OCI-LY7 (cell line): ENCODE measurements at regions not wholly inside any gene's neighbourhood (a gene's known extent, or its start where the extent isn't known, plus 50 kb on each side); places are given as distances from the start of the nearest gene placed in this dataset.

ENCODE experiments used
- EZH2phosphoT487 ChIP-seq: fragments of 200-600 bp; sonication (generic); IDR thresholded peaks from 2 replicates; pipeline ENCODE4 v1.6.1; 2018; ENCODE audit warnings: low read depth, borderline replicate concordance, mild to moderate bottlenecking, mixed run types, antibody characterized with exemption, low read length, moderate library complexity, mixed read lengths
- TF ChIP-seq, protein P1 (sequence below): fragments of 200-600 bp; sonication (generic); conservative IDR thresholded peaks from 2 replicates; pipeline ENCODE4 v1.5.1; 2014; ENCODE audit warnings: mild to moderate bottlenecking, antibody characterized with exemption, low read length, moderate library complexity, mixed read lengths

DNA sequence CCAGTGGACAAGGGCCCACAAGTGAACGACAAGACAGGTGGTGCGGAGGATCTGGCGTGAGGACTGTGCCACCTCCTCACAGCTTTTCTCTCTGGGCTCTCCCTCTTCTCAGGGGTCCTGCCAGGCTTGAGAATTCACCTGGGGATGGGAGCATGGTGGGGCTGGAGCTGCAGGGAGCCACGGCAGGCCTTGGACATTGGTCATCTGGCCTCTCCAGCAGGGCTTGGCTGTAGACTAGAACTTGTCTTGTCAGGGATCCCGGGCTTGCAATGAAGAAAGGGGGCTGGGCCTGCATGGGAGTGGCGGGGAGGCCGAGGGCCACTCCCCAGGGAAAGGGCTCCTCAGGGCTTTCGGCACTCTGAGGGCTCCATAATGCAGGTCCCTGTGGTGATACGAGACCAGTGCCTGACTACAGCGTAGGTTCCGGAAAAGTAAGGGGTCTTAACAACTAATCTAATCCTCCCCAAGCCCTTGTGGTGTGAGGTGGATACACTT is 126.7 kb downstream of the MACROH2A1 start:
- TF ChIP-seq, protein P1, sequence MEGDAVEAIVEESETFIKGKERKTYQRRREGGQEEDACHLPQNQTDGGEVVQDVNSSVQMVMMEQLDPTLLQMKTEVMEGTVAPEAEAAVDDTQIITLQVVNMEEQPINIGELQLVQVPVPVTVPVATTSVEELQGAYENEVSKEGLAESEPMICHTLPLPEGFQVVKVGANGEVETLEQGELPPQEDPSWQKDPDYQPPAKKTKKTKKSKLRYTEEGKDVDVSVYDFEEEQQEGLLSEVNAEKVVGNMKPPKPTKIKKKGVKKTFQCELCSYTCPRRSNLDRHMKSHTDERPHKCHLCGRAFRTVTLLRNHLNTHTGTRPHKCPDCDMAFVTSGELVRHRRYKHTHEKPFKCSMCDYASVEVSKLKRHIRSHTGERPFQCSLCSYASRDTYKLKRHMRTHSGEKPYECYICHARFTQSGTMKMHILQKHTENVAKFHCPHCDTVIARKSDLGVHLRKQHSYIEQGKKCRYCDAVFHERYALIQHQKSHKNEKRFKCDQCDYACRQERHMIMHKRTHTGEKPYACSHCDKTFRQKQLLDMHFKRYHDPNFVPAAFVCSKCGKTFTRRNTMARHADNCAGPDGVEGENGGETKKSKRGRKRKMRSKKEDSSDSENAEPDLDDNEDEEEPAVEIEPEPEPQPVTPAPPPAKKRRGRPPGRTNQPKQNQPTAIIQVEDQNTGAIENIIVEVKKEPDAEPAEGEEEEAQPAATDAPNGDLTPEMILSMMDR: no peak
- no peak for TF ChIP-seq EZH2phosphoT487
